NB4 (cell line): ENCODE measurements at regions not wholly inside any gene's neighbourhood (a gene's known extent, or its start where the extent isn't known, plus 50 kb on each side); places are given as distances from the start of the nearest gene placed in this dataset.

Experiments used
- DNase-seq: peaks from one replicate; pipeline ENCODE4 v3.0.0; 2010; ENCODE audit warnings: low read depth
- H3K4me3 ChIP-seq: one replicate; pipeline ENCODE4 v1.5.1; 2011; ENCODE audit warnings: mild to moderate bottlenecking, low read depth, low read length, moderate library complexity
- MAX ChIP-seq: IDR thresholded peaks from 2 replicates; pipeline ENCODE4 v1.6.1; 2011; ENCODE audit warnings: low read depth, low read length
- MYC ChIP-seq: IDR thresholded peaks from 2 replicates; pipeline ENCODE4 v1.6.1; 2011; ENCODE audit warnings: low read depth, low read length
- POLR2A ChIP-seq: IDR thresholded peaks from 2 replicates; pipeline ENCODE4 v1.6.1; 2011; ENCODE audit warnings: mild to moderate bottlenecking; ENCODE audit not compliant: insufficient read length; ENCODE audit errors: extremely low read depth
- TF ChIP-seq, protein P1 (sequence below): IDR thresholded peaks from one replicate; pipeline ENCODE4 v1.5.1; 2012; ENCODE audit warnings: low read depth, low read length

GRCh38 chr16:82419332-82419731 lies 207.4 kb upstream of the CDH13 start:
- no peak for DNase-seq
- TF ChIP-seq MAX (no peak), MYC (no peak)
- TF ChIP-seq, protein P1, sequence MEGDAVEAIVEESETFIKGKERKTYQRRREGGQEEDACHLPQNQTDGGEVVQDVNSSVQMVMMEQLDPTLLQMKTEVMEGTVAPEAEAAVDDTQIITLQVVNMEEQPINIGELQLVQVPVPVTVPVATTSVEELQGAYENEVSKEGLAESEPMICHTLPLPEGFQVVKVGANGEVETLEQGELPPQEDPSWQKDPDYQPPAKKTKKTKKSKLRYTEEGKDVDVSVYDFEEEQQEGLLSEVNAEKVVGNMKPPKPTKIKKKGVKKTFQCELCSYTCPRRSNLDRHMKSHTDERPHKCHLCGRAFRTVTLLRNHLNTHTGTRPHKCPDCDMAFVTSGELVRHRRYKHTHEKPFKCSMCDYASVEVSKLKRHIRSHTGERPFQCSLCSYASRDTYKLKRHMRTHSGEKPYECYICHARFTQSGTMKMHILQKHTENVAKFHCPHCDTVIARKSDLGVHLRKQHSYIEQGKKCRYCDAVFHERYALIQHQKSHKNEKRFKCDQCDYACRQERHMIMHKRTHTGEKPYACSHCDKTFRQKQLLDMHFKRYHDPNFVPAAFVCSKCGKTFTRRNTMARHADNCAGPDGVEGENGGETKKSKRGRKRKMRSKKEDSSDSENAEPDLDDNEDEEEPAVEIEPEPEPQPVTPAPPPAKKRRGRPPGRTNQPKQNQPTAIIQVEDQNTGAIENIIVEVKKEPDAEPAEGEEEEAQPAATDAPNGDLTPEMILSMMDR, result no peak
- no peak overlapping the region for H3K4me3 ChIP-seq

GRCh38 chr16:82414476-82414875 lies 212.3 kb upstream of the CDH13 start:
- TF ChIP-seq, protein P1, result no peak
- TF ChIP-seq MYC (no peak), POLR2A (no peak), MAX (no peak)
- DNase-seq, result no peak
- H3K4me3 ChIP-seq, result no peak overlapping the region

DNA sequence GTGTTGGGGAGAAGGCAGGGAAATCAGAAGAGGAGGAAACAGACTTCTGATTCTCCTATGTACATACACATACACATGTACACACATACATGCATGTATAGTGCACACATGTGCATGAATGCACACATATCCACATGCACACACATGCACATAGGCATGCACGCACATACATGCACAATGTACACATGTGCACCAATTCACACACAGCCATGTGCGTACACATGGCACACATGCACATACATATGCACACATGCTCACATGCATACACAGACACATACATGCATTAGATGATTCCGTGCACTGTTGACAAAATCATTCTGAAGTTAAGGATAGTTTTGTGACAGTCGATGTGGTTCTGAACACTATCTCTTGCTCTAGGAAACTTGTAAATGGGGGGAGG lies 214.0 kb upstream of the CDH13 start:
- no peak overlapping the region for H3K4me3 ChIP-seq
- DNase-seq, result no peak
- TF ChIP-seq, protein P1, result no peak
- TF ChIP-seq MYC (no peak), POLR2A (no peak), MAX (no peak)

GRCh38 chr16:82405736-82406135 lies 221.0 kb upstream of the CDH13 start:
- H3K4me3 ChIP-seq, result no peak overlapping the region
- TF ChIP-seq MAX (no peak), MYC (no peak), POLR2A (no peak)
- TF ChIP-seq, protein P1, result no peak
- DNase-seq, result no peak

DNA sequence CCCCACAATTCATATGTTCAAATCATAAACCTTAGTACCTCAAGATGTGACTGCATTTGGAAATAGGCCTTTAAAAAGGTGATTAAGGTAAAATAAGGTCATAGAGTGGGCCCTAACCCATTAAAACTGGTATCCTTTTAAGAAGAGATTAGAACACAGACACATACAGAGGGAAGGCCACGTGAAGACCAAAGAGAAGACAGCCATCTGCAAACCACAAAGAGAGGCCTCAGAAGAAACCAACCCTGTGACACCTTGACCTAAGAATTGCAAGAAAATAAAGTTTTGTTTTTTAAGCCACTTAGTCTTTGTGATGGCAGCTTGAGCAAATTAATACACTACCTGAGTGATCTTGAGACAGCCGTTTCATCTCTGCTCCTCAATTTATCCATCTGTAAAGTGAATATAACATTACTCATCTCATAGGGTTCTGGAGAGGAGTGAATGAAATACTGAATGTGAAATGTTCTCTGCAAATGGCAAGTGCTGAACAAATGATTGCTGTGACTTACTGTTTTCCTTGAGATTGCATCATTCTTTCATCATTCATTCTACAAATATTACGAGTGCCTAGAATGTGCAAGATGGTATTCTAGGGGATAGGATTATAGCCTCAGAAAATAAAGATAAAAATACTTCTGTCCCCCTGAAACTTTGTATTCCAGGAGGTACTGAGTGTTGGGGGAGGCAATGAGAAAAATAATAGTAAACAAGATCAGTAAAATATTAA lies 222.0 kb upstream of the CDH13 start:
- TF ChIP-seq MYC (no peak), MAX (no peak), POLR2A (no peak)
- TF ChIP-seq, protein P1, result no peak
- H3K4me3 ChIP-seq, result no peak overlapping the region
- DNase-seq, result no peak
